HG03565 (cell line): ENCODE measurements at regions not wholly inside any gene's neighbourhood (a gene's known extent, or its start where the extent isn't known, plus 50 kb on each side); places are given as distances from the start of the nearest gene placed in this dataset.
"Not testable (repeated sequence)": the region's sequence is repeated elsewhere in the genome, so short reads cannot be mapped to it uniquely, and the experiment has no call there.

Experiments
- ATAC-seq: cut with Tn5 transposase; IDR thresholded peaks from one replicate; pipeline ENCODE4 v1.9.1; 2021; ENCODE audit warnings: mild to moderate bottlenecking, moderate library complexity; ENCODE audit not compliant: unreplicated experiment

DNA sequence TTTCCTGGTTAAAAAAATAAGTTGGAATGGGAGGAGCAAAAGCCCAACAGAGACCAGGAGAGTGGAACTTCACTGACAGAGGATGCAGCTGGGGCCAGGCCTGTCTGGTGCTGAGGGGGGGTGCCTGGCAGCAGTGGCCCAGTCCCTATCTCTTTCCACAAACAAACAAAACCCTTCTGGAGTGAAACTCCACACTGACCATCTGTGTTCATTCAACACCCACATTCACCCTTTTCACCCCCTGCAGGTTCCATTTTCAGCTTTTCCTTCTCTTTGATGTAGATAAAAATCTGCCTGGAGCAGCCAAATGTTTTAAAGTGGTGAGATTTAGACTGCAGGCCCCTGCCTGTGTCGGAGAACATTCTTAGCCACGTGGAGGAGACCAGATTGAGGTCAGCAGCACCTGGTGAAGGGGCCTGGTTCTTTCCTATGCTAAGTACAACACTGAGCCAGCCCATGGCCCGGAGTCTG, 161.4 kb upstream of the CDH11 start:
- ATAC-seq = no peak

DNA sequence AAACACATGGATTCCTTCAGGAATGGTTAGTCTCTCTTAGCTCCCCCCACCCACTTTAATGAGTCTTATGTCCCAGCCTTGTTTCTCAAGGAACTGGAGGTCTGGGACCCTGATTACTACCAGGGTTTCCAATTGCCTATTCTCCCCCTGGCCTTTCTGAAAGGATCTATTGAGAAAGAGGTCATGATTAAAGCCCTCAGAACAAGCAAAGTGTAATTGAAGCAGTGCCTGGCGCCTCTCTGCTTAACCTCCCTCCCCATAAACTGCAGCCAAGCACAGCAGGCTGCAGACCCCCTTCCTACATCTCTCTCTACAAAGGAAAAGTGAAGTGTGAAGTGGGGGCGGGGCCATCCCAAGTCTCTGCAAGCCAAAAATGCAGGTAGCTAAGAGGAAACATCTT, 159.7 kb upstream of the CDH11 start:
- ATAC-seq = no peak

DNA sequence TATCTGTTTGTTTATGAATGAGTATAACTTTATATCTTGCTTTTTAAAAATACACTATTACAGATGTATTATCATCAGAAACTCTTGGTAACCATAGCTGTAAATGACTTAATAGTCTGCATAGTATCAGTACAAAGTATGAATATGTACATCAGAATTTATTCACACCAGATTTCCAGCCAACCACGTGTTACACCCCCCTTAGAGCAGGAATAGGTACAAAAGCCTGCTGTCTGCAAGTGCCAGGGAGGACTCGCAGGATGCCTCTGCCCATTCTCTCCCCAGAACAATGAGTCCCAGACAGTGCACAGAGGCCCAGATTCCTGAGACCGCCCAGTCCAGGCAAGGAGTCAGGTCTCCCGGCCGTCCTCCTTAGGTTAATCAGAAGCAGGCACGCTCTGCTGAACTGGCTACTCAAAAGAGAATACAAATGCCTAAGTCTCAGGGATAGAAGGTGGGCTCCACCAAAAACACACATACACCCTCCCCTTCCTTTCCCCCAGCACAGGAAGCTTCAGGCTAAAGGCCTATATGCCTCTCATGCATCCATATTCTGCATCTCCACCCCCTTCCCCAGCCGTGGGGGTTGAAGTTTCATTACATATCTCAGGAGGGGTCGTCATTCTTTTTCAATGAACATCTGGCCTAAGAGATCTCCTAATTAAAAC, 159.1 kb upstream of the CDH11 start:
- ATAC-seq = no peak

DNA sequence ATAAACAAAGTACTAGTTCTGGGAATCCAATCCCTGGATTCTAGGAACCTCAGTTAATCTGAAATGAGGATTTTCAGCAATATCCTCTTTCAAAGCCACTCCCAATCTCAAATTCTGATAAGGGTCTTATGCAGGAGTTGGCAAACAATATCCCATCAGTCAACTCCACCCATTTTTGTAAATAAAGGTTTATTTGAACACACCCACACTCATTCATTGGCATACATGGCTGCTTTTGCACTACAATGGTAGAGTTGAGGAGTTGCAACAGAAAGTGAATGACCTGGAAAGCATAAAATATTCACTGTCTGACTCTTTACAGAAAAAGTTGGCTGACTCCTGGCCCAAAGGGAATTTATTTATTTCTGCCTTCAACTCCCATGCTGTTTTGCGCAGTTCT, 157.7 kb upstream of the CDH11 start:
- no peak for ATAC-seq

DNA sequence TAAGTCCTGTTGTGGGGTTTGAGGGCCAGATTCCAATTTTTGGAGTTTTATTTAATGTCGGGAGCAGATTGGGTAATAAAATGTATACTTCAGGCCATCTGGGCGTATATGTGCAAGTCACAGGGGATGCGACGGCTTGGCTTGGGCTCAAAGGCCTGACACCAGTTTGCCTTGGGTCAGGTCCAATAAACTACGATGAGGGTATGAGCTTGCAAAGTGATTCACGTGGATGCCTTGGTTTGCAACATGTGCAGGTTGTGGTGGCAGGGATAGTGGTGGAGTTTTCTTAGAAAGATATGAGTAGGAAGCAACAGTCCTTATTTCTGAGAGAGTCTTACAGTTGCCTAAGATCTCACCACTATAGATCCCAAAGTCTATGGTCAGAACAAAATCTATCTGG, 157.0 kb upstream of the CDH11 start:
- ATAC-seq = no peak

DNA sequence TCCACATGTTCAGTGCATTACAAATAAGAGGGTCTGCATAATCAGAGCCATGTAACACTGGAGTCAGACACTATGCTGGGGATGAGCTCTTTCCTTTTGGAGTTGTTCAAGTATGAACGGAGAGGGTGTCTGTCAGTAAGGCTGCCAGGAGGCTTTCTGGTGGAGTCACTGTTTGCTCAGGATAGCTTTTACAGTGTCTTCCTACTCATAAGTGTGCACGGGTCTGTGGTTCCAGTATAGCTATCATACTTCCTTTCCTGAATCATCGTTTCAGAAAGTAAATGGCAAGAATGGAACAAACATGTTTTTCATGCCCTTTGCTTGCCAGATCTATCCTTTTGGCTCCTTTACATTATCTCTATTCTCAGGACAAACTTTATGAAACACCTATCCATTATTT, 152.7 kb upstream of the CDH11 start:
- ATAC-seq = no peak

DNA sequence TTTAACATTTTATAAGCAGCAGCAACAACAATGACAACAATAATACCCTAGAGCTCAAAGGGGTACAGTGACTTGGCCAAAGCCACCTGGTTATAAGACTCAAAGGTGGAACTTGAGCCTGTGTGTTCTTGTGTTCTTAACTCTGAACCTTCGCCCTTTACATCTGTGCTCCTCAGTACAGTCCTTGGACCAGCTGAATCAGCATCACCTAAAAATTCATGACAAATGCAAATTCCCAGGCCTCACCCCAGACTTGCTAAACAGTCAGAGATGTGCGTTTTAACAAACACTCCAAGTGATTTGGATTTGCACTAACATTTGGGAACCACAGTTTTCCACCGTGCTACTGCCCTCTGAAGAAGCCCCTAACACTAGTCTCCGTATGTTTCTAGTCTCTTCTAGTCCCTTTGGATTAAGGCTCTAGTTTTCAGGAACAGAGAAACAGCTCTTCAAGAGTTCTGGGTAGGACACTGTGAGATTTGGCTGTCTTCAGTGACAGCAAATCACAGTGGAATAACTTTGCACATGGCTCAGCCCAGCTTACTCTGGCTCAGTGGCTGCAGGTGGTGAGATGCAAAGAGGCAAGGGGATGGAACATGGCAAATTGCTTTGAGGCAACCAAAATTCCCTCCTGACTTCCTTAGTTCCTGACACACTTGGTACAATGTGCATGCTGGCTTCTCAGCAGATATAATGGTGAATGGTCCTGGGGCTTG, 151.0 kb upstream of the CDH11 start:
- no peak for ATAC-seq

DNA sequence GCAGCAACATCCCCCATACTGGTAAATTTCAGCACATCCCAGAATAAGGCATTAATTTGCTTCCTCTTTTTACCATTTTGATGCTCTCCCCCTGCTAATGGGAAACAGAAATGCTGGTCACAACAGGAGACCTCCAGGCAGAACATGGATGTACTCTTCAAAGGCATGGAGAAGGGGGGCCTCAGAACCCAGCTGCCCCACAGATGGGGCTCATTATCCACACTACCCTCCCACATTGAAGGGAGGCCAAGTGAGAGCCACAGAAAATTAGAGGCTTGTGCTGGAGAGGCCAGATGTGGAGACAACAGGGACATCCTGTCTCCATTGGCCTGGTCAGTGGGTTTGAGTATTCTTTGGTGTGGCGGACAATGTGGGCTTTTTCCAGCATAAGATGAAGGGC, 150.1 kb upstream of the CDH11 start:
- no peak for ATAC-seq

DNA sequence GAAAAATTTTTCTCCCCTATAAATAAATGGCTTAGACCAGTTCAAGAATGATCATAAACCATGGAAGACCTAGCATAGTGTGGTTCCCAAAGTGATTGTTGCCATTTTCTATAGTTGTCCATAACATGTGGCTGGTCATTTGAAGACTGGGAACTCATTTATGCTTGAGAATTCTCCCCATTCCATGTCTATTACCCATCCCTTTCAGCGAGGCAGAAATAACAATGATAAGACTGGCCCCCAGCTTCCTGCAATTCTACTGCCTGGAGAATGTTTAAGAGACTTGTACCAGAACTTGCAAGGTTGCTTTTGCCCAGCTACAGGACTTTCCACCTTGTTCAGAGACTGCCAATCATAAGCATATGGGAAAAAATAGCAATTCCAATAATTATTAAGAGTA, 146.5 kb upstream of the CDH11 start:
- ATAC-seq = no peak

DNA sequence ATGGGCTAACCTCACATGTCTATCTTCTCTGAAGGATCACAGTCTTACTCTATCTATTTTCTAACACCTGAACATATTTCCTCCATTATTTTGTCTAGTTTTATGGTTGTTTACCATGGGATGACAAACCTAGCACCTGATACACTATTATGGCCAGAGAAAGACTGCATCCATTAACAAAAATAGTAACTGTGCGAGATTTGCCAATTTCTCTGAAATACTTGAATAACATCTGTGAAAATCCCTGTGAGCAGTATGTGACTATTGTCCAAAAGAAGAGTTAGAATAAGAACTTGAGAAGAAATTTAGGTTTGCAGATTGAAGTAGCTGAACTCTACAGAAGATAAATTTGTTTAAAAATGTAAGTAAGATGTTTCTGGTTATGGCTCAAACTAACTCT, 142.0 kb upstream of the CDH11 start:
- no peak for ATAC-seq

DNA sequence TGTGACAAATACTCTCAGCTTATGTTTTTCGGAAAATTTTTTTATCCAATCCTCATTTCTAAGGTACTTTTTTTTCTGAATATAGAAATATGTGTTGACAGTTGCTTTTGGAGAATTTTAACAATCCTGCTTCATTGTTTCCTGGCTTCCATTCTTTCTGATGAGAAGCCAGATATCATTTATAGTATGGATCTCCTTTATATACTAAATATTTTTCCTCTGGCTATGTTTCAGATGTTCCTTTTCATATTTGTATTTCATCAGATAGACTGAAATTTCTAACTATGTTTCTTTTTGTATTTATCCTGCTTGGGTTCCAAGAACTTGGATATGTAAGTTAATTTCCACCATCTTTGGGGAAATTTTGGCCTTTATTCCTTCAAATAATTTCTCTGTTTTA, 138.9 kb upstream of the CDH11 start:
- no peak for ATAC-seq

DNA sequence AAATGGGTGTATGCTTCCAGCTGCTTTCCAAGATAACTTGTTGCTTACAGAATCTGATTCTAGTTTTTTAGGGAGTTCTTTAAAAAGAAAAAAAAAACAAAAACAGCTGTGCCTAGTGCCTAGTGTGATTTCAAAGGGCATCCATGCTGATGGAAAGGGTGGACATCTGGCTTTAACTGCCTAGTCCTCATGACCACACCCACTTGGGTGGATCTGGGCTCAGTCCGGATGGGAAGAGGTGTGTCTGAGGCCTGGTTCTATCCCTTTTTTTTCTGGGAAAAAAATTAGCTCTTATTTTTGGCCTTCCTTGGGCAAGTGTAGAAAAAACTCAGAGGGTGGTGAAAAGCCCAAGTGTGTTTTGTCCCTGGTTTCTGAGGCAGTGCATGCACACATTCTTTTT, 132.3 kb upstream of the CDH11 start:
- ATAC-seq = no peak

DNA sequence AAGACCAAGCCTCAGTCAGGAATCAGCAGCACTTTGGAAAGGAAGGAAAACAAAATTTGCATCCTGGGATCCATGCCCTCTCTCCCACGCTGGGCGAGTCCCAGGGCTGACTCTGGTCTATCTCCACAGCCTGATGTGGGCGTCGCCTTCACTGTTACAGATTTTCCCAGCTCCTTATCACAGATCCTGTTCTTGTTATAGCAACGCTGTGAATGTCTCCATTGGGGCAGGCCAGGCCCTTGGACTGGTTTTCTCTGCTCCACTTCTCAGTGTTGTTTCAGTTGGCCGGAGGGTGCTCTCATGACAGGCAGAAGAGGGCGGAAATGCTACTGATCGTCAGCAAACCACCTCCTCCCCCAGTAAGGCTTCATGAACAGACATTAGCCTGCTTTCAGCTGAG, 127.9 kb upstream of the CDH11 start:
- no peak for ATAC-seq

DNA sequence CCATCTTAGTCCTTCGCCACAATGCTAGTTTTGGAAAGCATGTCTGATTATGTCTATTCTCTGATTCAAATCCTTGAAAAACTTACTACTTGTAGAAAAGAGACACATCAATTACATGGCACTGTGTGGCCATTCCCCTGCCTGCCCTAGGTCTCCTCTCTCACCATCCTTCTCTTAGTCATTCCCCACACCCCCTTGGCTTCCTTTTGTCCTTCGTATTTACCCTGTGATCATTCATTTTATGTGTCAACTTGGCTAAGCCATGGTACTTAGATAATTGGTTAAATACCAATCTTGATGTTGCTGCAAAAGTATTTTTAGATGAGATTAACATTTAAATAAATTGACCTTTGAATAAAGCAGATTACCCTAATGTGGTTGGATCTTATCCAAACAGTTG, 122.9 kb upstream of the CDH11 start:
- ATAC-seq = no peak

DNA sequence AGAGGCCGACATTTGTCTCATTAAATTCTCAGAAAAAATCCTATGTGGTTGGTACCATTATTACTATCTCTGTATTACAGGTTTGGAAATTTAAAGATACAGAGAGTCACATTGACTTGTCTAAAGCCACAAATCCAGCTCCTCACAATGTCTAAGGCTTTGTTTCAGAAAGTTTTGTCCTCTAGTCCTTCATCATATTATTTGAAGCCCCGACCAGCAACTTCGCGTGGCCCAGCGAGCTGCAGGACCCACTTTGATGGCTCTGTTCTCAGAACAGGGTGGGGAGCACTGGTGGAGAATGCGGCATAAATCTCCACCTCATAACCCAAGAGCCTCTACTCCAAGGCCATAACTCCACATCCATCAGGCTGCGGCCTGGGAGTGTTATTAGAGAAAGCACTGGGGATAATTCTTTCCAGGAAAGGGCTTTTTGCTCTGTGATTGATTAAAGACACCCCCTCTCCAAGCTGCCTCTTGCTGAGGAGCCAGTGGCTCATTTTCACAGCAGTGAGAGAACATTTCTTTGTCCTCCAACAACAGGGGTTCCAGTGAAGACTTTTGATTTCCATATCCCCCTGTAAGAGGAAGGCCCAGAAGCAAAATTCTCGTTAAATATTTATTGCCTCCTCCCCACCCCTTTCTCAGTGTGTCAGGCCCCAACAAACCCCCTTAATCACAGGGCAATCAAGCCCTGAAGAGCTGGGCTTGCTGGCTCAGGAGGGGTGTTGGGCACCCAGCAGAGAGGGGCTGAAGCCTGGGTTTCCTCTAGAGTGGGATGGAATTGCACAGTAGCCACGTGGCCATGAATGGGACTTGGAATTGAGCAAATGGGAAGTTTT, 113.7 kb upstream of the CDH11 start:
- ATAC-seq = no peak

DNA sequence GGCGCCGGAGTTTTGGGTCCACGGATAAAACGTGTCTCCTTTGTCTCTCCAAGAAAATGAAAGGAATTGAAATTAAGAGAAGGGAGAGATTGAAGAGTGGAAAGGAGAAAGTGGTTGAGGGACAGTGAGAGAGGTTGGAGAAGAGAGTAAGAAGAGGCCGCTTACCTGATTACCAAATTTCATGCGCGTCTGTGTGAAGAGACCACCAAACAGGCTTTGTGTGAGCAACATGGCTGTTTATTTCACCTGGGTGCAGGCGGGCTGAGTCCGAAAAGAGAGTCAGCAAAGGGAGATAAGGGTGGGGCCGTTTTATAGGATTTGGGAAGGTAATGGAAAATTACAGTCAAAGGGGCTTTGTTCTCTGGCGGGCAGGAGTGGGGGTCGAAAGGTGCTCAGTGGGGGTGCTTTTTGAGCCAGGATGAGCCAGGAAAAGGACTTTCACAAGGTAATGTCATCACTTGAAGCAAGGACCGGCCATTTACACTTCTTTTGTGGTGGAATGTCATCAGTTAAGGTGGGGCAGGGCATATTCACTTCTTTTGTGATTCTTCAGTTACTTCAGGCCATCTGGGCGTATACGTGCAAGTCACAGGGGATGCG, 113.0 kb upstream of the CDH11 start:
- not testable (repeated sequence) for ATAC-seq

DNA sequence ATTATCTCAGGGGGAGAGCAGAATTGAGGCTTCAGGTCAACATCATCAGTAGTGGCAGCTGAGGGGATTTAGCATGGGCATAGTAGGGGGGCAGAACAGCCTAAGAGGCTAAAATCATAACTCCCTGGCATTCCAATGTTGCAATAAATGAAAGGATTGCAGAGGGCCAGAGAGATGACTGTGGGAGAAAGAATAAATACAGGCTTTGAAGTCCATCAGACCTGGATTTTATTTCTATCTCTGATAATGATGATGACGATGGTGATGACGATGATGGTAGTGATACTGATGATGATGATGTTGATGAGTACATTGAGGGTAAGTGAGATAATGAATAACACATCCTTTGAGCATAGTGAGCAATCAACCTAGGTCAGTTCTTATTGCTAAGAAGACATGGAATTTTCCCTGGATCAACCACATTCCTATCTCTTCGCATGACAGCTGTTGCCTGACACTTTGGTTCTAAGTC, 107.4 kb upstream of the CDH11 start:
- ATAC-seq = no peak

DNA sequence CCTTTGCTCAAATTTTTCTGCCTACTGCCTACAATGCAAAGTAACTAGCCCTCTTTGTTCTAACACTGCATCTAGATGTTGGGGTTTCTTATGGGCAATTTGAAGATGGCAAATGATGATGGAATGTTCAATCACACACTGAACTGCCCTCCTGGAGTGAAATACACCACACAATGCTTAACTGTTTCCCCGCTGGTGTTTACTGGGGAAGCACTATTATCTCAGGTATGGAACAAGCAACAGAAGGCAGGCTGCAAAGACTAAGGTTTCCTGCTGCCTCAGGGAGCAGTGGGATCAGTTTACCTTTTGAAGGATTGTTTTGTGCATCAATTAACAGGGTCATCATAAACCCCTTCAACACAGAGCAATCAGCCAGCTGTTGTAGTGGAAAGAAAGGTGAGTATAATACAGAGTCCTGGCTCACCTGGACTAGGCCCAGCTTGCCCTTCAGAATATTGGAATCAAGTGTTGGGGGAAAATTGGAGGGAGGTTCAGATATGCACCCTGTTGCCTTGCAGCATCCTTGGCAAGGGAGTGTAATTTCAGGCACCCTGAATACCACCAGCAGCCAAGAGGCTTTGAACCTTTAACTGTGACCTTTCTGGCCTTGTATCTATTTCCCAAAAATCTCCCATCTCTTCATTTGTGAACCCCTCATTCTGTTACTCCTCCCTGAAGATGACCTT, 105.4 kb upstream of the CDH11 start:
- no peak for ATAC-seq

DNA sequence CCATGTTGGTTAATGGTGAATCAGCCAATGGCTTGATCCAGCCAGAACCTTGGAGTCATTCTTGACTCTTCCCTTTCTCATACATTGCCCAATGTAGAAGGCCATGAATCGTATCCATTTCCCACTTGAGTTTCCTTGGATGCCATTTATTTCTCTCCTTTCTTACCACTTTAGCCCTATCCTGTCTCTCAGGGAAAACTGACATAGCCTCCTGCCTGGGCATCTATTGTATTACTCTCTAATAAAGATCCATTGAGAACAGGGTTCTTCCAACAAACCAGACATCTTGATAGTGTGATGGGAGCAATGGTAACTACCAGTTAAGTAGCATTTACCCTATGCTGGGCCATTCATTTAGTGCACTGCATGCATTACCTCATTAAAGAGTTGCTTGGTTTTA, 104.2 kb upstream of the CDH11 start:
- no peak for ATAC-seq

DNA sequence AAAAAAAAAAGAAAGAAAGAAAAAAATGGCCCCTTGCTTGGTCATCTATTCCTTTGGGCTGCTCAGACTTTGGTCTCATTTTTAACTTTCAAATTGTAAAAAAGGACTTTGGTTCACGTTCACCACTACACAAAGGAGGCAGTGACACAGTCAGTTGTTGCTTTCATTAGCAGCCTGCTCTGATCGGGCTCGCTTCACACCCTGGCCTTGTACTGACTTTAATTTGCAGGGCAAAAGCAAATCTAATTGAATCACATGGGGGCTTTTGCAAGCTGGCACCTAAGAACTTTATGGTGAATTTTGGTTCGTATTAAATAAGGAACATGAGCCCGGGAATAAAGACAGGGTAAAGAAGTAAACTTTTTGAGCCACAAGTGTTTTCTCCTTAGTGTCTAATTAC, 103.6 kb upstream of the CDH11 start:
- ATAC-seq = no peak

DNA sequence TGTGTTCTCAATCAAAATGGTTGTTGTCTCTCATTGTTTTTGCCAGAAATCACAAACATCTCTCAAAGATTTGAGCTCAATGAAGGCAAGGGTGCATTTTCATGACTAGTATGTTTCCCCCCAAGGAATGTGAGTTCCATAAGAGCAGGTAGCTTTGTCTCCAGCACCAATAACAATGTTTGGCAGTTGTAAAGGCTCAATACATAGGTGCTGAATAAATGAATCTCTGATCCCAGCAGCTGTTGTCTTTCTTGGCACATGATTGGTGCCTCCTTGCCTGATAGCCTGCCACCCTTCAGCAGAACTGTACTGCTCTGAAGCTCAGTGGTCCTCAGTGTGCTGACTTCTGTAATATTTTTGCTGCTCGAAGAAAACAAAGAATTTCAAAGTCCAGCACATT, 103.1 kb upstream of the CDH11 start:
- ATAC-seq = no peak
